ENCODE measurements at regions not wholly inside any gene's neighbourhood (a gene's known extent, or its start where the extent isn't known, plus 50 kb on each side); places are given as distances from the start of the nearest gene placed in this dataset.

DNA sequence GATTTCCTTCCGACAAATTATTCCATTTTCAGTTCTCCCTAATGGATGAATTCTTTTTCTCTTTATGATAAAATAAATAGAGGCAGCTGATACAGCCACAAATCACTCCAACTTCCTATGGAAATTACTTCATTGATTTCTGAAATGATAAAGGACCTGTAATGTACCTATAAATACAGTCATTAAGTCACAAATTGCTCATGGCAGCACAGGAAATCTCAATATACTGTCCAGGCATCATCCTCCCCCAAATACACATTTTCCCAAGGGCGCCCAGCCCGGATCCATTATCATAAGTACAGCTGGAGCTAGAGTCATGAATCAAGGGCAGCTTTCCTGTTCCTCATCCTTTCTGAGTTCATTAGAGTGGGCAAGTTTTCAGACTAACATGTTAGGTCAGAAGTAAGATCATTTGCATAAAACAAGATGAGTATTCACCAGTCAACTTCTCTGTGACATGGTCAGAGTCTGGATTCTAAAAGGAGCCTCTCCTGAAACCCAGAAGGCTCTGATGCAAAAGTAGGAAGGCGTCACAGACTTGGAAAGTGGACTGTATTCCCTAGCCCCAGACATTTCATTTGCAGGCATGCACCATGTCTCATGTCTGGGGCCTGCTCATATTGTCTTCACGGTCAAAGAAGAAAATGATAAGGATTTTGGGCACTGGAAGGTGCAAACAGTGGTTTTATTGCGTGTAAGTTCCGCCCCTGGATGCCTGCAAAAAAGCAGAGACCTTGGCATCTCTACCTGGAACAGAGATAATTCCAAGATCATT lies 383.2 kb downstream of the PLK2 start:
- WGBS, 2 donors = 84 to 88% methylated on average over 7 of the region's 7 CpGs
- TF ChIP-seq, protein P1, sequence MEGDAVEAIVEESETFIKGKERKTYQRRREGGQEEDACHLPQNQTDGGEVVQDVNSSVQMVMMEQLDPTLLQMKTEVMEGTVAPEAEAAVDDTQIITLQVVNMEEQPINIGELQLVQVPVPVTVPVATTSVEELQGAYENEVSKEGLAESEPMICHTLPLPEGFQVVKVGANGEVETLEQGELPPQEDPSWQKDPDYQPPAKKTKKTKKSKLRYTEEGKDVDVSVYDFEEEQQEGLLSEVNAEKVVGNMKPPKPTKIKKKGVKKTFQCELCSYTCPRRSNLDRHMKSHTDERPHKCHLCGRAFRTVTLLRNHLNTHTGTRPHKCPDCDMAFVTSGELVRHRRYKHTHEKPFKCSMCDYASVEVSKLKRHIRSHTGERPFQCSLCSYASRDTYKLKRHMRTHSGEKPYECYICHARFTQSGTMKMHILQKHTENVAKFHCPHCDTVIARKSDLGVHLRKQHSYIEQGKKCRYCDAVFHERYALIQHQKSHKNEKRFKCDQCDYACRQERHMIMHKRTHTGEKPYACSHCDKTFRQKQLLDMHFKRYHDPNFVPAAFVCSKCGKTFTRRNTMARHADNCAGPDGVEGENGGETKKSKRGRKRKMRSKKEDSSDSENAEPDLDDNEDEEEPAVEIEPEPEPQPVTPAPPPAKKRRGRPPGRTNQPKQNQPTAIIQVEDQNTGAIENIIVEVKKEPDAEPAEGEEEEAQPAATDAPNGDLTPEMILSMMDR (IDR thresholded peaks at IDR 0.05) = no peak
- TF ChIP-seq POLR2A (IDR thresholded peaks at IDR 0.05) = no peak
- no peak for DNase-seq (ENCODE audit: low spot score in 2 of 2)
- intact Hi-C loops (cut with DNase I; ENCODE audit: low total_unique reads) = no loop called here
- no peak overlapping the region for H3K4me3 ChIP-seq (ENCODE audit: low read depth, poor library complexity, severe bottlenecking)

DNA sequence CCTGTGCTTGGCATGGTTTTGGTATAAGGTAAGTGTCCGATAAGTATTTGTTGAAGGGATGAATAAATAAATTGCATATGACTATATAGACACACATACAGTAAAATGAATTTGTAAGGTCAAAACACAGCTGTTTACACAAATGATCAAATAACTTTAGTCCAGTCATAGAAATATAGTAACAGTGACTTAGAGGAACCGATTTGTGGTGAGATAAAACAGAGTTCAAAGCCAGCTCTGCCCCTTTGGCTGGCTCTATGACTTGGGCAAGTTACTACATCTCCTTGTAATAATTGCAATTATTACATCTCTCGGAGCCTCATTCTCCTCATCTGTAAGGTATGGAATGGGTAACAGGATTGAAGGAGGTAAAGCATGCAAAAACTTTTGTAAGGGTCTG lies 384.0 kb downstream of the PLK2 start:
- intact Hi-C loops (cut with DNase I; ENCODE audit: low total_unique reads) = no loop called here
- DNase-seq (ENCODE audit: low spot score in 2 of 2) = no peak
- H3K4me3 ChIP-seq (ENCODE audit: low read depth, poor library complexity, severe bottlenecking) = no peak overlapping the region
- WGBS, 2 donors = 67 to 73% methylated on average over 3 of the region's 3 CpGs
- TF ChIP-seq, protein P1 (IDR thresholded peaks at IDR 0.05) = no peak

DNA sequence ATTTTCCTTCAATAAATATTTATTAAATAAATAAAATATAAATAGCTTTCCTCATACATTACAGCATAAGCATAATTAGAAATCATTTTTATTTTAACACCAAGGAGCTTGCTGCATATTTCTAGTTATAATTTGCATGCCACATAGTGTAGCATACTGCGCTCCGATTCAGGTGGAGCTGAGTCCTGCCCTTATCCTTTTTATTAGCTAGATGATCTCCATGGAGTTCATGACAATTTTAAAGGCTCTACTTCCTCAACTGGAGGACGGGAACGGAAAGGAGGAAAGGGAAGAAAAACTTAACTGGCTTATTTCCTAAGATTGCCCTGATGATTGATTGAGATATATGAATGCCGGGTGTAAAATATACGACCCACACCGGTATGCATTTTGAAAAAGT lies 385.2 kb downstream of the PLK2 start:
- WGBS, 2 donors = 77 to 83% methylated on average over 7 of the region's 7 CpGs
- intact Hi-C loops (cut with DNase I; ENCODE audit: low total_unique reads) = no loop called here
- no peak overlapping the region for H3K4me3 ChIP-seq (ENCODE audit: low read depth, poor library complexity, severe bottlenecking)
- TF ChIP-seq, protein P1 (IDR thresholded peaks at IDR 0.05) = no peak
- no peak for TF ChIP-seq POLR2A (IDR thresholded peaks at IDR 0.05)
- no peak for DNase-seq (ENCODE audit: low spot score in 2 of 2)

DNA sequence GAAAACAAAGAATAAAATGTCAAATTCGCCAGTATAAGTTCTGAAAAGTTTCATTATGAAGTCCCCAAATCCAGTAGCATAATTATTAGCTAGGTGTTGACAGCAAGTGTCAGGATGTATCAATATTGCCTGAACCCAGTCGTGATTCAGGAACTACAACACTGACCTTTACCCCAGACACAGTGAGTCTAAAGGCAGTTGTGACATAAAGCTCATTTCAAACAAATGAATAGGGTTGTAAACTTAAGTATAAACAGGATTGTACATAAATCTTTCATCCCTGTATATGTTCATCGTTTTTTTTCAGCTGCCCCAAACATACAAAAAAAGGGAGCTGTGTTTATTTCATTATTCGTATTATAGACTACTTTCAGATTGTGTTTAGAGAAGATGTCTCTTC lies 385.7 kb downstream of the PLK2 start:
- WGBS, 2 donors = 65 to 71% methylated on average over 4 of the region's 4 CpGs
- H3K4me3 ChIP-seq (ENCODE audit: low read depth, poor library complexity, severe bottlenecking) = no peak overlapping the region
- no peak for DNase-seq (ENCODE audit: low spot score in 2 of 2)
- no peak for TF ChIP-seq POLR2A (IDR thresholded peaks at IDR 0.05)
- TF ChIP-seq, protein P1 (IDR thresholded peaks at IDR 0.05) = no peak
- intact Hi-C loops (cut with DNase I; ENCODE audit: low total_unique reads) = no loop called here

DNA sequence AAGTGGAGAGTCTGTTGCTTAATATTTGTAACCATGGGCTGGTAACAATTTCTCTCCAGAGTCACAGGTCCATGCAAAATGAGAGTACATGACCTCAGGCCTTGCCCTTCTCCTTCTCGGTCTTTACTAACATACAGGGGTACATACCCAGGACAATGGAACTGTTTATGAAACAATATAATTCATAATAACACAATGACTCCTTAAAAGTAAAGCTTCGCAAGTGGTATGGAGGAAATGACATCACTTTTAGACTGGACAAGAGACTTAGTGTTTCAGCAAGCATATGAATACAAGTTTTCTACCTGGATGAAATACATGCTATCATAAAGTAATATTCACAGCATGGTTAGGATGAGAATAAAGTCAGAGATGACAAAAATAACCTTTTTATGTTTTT lies 386.6 kb downstream of the PLK2 start:
- WGBS, 2 donors = 86 to 92% methylated on average over 2 of the region's 2 CpGs
- no peak for DNase-seq (ENCODE audit: low spot score in 2 of 2)
- intact Hi-C loops (cut with DNase I; ENCODE audit: low total_unique reads) = no loop called here
- TF ChIP-seq, protein P1 (IDR thresholded peaks at IDR 0.05) = no peak
- no peak for TF ChIP-seq POLR2A (IDR thresholded peaks at IDR 0.05)
- H3K4me3 ChIP-seq (ENCODE audit: low read depth, poor library complexity, severe bottlenecking) = no peak overlapping the region

Data from lower leg skin (tissue), 4 donors.